ENCODE measurements at regions not wholly inside any gene's neighbourhood (a gene's known extent, or its start where the extent isn't known, plus 50 kb on each side); places are given as distances from the start of the nearest gene placed in this dataset.
"Not testable (repeated sequence)": the region's sequence is repeated elsewhere in the genome, so short reads cannot be mapped to it uniquely, and the experiment has no call there.

DNA sequence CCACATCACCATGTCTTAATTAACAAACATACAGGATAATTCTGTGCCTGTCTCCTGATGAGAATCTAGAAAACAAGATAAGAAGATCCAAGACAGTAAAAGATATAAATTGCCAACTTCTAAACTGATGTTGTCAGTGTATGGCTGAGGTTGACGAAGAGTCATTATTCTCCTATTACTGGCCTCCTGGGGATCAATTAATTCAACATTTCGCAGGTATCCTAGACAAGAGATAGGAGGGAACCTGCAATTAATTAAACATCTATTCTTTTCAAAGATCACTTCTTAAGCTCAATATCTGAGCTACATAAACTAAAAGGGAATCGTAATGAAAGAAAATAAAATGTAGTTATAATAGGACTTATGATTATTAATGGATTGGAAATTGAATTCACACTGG lies 232.0 kb upstream of the GRIA1 start:
- no peak for DNase-seq (ENCODE audit: low read depth)

DNA sequence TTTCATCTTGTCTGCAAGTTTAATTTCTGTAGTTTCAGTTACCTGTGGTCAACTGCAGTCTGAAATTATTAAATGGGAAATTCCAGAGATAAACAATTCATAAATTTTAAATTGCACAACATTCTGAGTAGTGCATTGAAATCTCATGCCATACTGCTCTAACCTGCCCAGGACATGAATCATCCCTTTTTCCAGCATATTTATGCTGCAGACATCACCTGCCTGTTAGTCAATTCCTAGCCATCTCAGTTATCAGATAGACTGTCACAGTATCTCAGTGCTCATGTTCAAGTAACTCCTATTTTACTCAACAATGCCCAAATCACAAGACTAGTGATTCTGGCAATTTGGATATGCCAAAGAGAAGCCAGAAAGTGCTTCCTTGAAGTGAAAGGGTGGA lies 223.0 kb upstream of the GRIA1 start:
- no peak for DNase-seq (ENCODE audit: low read depth)

DNA sequence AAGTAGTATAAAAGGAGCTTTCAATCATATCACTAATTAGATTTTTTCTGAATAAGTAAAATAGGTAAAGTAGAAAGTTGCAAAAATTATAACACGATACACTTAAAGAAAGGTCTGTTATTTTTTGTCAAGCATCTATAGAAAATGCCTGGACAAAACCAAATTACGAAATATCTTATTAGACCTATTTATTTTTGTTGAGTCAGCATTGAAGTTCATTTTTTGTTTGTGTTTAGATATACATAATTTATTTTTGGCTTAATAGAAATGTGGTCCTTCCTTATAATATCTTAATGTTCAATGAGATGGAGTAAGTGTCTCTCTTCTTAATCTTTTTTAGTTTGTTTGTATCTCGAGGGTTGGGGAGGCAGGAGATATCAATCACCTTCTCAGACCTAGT lies 214.8 kb upstream of the GRIA1 start:
- no peak for DNase-seq (ENCODE audit: low read depth)

DNA sequence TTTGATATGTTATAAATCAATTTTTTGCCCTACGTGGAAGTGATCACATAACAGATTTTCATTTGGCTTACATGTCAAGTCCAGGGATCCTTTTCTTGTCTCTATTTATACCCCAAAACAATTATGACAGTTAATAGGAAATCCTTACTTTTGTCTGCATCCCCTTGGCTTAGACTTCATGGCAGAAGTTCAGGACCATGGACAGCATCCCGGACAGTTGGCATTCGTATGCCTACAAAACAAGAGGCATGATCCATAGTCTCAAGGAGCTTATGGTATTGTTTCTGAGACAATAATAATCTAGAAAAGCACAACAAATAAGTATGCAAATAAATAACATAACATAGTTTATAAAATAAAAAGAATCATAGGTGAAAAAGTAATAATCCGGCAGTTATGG lies 214.3 kb upstream of the GRIA1 start:
- DNase-seq (ENCODE audit: low read depth), result no peak

DNA sequence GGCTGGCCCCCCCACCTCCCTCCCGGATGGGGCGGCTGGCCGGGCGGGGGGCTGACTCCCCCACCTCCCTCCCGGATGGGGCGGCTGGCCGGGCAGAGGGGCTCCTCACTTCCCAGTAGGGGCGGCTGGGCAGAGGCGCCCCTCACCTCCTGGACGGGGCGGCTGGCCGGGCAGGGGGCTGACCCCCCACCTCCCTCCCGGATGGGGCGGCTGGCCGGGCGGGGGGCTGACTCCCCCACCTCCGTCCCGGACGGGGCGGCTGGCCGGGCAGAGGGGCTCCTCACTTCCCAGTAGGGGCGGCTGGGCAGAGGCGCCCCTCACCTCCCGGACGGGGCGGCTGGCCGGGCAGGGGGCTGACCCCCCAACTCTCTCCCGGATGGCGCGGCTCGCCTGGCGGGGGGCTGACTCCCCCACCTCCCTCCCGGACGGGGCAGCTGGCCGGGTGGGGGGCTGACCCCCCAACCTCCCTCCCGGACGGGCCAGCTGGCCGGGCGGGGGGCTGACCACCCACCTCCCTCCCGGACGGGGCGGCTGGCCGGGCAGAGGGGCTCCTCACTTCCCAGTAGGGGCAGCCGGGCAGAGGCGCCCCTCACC lies 194.1 kb upstream of the GRIA1 start:
- DNase-seq (ENCODE audit: low read depth), result not testable (repeated sequence)

DNA sequence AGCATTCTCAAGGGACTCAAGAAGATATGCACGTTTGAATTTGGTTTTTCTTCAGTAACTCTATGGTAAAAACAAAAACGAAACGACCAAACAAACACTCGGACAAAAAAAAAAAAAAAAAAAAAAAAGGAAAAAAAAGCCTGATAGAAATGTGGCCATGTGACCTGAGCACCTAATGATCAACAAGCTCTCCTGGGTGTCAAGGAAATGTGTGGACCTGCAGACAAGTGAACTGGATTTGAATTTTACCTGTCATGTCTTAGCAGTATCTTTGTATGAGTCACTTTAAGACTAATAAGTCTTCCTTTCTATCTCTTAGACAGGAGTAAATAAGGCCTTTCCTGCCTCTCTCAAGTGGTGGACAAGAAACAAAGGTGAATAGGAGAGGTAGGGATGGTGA lies 190.6 kb upstream of the GRIA1 start:
- DNase-seq (ENCODE audit: low read depth), result no peak

DNA sequence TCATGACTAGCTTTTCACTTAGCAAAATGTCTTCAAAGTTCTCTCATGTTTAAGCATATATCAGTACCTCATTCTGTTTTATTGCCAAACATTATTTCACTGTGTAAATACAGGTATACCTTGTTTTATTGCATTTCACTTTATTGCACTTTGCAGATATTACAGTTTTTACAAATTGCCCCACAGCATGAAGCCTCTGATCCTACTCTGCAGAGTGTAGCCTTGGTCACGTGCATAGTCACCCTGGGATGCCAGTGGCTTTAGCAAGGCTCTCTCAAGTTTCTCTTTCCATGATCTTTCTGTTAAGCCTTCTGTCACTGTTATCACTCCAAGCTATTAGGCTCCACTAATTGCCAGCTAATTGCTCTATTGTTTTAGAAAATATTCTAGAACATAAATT lies 182.2 kb upstream of the GRIA1 start:
- DNase-seq (ENCODE audit: low read depth), result no peak

DNA sequence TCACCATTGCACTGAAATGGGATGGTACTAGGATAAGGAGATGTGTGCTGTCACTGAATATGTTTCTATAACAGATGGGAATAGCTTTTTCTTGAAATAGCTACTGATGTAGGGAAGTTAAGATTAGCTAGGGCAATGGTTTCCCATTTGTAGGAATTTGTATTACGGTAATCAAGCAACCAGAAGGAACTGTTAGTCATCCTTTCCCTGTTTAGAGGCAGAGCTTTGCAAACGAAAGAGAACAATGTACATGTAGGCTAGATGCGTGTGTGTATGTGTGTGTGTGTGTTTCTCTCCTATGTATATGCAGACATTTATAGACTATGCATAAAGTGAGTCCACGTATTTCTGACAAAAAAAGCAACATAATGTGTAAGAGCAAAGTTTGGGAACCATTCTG lies 171.9 kb upstream of the GRIA1 start:
- no peak for DNase-seq (ENCODE audit: low read depth)

DNA sequence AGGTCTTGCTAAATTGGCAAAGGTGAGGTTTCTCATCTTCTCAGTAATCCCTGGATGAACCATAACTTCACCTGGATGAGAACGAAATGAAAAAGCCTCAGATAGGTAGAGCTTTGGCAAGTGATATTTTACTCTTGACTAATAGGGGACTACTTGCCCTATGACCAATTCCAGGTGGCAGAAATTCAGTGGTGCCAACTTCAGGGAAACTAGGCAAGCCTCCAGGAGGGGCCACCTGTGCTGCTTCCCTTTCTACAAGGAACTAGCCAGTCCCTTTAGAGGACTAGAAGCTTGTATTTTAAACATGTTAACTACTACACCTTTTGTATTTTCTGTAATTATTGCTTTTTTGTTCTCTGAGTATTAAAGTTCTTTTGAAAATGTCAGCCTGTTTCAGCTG lies 169.0 kb upstream of the GRIA1 start:
- DNase-seq (ENCODE audit: low read depth), result no peak

DNA sequence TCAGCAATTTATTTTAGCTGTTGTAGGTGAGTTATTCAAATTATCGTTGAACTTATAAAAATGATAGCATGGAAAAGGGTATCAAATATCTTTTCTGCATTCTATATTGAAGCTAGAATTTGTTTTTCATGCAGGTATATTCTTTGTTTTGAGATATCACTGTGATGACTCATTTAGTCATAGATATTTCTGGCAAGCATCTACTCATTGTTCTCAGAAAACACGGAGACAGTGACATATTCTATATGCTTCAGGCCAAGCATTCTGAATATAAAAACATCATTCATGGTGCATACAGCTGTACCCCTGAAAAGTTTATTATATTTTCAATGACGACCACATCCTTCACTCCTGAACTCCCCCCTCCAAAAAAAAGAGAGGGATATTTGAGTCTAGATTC lies 150.3 kb upstream of the GRIA1 start:
- no peak for DNase-seq (ENCODE audit: low read depth)

DNA sequence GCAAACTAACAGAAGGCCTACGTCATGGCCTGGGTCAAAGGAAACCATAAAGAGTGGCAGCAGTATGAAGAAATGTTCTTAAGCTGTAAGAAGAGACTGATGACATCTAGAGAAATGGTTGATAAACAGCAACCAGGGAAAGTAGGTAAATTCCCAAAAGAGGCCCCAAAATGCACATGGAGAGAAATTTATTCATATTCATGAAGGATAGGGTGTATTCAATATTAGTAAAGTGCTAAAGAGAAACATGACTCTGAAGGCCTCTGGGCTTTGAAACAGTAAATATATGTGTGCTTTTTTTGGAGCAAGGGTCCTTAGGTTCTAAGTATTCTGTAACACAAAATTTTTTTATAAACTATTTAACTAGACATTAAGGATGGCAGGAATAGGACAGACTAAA lies 149.7 kb upstream of the GRIA1 start:
- no peak for DNase-seq (ENCODE audit: low read depth)

DNA sequence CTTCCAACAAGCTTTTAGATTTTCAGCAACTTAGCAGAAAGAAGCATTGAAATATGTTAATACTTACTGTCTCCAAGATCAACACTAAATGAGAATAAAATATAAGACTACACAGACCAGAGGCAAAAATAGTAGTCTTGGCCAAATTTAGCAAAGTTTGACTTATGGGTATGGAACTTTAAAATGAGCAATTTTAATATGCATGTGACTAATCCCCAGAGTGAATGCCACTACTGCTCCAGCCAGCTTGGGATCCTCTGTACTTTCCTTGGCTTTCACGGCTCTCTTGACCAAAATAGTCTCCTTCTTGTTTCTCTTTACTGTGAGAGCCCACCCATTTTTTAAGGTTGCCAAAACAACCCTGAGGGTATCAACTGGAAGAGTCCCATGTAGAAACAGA lies 148.0 kb upstream of the GRIA1 start:
- no peak for DNase-seq (ENCODE audit: low read depth)

DNA sequence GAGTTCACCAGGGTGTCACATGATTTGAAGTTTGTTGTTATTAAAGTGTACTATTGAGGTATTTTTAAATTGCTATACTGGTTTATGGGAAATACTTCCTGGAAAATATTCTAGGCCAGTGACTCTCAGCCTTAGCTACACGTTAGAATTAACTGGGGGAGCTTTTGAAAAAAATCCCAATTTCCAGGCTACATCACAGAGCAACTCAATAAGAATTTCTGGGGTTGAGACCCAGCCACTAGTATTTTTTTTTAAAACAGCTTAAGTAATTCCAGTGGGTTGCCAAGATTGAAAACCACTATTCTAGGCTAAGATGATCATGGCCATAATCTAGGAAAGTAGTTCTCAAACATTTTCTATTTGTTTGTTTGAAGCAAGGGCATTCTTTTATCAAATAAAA lies 142.9 kb upstream of the GRIA1 start:
- DNase-seq (ENCODE audit: low read depth), result no peak

DNA sequence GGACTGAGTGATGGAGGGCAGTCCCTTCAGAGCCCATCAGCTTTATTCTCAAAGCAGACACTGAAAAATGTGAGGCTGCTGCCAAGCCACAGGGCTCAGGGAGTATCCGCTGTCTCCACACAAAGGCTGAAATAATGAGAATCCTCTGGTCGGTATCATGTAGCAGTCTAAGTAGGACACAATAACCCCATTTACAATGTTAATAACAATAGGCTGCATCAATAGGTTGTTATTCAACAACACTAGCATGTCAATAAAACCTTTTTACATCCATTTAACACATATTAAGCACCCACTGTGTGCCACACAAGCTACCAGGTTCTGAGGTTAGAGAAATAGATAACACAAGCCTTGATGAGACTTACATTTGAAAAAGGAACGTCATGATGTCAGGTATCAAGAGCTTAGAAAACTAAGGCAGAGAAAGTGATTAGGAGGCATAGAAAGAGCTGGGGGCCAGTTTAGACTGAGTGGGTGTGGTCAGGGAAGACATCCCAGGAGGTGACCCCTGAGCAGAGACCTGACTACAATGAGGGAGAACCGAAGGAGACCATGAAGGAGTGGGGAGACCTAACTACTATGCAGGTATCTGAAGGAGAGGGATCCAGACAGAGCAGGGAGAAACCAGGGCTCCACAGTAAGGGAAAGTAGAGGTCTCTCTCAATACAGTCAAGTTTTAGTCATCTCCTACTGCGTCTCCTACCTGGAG lies 140.1 kb upstream of the GRIA1 start:
- no peak for DNase-seq (ENCODE audit: low read depth)

DNA sequence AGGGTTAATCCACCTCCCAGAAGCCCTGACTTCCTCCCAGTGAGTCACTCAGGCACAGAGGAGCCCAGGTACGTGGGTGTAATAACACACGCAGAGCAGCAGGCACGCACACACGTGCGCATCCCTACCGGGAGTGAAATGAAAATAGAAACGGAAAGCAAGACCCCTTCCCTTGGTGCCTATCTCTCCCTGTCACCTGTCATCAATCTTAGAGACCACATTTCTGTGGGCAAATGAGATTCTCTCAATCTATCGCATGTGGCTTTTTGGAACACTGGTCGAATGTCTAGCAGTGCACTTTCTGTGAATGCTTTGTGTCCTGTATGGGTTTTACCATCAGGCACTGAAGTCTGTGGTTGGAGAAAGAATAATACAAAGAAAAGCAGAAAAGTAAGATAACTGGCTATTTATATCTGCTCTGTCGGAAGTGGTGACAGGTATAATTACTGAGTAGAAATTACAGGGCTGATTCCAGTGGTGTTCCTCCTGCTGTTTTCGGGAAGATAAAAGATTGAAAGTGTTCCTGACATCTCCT lies 137.7 kb upstream of the GRIA1 start:
- DNase-seq (ENCODE audit: low read depth), result no peak

DNA sequence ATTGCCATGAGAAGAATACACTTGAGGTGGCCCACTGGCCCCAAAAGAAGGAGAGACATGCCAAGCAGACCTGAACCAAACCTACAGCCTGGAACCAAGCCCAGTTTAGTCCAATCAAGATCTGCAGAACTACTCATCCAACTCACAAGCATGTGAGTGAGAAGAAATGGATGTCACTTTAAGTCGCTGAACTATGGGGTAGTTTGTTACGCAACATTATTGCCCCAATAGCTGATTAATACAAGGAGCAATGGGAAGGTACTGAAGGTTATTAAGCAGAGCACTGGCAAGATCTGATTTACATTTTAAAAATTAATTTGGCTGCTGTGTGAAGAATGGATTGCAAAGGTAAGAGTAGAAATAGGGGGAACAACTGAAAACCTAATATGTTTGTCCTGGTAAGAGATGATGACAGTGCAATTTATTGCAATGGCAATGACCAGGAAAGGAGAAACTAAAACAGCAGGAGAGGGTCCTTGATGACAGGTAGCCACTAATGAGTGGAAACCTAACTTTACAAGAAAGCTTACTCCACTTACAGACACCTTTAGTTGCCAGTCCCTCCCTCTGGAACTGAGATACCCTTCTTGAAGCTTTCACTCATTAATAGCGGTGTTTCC lies 132.9 kb upstream of the GRIA1 start:
- DNase-seq (ENCODE audit: low read depth), result no peak

DNA sequence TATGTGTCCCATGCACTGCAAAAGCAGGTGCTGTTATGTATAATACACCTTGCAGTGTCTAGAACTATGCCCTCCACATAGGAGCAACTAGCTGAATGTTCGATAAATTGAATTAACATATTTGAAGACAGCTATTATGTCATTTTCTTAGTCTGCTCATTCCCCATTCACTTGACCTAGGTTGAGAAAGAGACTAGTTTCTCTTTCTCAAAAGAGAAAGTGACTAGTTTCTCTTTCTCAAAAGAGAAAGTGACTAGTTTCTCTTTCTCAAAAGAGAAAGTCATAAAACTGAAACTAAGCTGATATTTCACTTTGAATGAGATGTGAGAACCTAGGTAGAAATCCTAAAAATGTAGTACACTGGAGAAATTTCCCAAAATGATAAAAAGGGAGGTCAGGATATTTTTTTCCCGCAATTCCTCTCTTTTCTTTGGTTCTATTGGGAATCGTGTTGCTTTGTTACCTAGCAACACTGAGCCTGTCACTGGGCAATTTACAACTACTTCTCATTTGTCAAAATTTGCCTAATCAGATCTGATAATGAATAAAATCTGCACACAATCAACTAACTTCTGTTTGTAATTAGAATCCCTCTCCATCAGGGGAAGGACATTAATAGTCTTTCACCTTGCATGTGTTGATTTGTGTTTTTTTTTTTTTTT lies 132.0 kb upstream of the GRIA1 start:
- no peak for DNase-seq (ENCODE audit: low read depth)

DNA sequence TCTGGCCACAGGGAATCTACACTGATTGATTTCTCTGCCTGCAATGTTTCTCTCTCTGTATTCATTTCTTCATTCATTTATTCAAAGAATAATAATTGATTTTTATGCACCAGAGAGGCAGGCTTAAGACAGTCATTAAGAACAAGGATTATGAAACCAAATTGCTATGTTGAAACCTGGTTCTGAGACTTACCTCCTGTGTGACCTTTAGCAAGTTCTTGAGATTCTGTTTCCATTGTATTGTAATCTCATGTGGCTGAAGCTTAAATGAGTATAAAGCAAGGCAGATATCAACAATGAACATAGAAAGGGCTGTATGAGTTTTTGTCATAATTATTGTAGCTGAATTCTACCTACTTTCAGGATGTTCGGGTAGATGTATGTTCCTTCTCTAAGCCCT lies 129.6 kb upstream of the GRIA1 start:
- no peak for DNase-seq (ENCODE audit: low read depth)

DNA sequence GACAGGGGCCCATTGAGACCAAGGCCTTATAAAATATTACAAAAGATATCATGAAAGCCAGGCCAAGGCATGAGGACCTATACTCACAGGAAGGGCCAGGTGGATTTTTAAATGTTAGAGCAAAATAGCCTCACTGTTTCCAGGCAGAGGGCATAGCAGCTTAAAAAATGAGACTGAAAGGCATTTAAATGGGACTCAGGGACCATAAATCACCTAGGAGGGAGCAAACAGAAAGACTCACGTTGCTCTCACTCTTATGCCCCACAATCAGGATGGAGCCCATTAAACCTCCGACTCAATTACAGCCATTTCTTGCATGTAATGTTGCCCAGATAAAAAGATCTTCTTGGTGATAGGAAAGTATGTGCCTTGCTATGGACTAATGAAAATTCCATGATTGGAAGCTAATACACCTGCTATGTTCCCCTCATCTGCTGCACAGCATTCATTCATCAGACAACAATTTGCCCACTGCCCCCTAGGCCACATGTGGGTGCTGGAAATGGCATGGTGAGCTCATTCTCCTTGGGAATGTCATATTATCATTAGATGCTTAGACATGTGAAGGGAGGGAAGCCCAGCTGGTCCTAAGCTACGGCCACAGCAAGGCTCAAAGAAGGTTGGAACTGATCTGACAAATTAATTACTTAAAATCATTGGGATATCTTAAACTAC lies 128.6 kb upstream of the GRIA1 start:
- DNase-seq (ENCODE audit: low read depth), result no peak

DNA sequence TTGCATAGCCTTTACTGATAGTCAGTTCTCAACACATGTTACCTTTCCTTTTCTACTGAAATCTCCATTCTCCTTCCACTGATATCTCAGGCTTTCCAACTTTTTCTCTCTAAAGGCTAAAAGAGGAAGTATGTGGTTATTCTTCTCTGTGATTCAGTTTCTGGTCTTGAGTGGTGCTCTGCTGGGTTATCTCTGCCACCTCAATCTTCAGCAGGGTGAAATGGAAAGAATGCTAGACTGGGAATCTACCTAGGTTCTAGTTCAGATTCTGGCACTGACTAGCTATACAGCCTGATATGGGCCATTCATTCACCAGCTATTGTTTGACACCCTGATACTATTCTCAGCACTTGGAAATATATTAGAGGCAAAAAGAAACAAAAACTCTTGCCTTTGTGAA lies 124.9 kb upstream of the GRIA1 start:
- DNase-seq (ENCODE audit: low read depth), result no peak

DNA sequence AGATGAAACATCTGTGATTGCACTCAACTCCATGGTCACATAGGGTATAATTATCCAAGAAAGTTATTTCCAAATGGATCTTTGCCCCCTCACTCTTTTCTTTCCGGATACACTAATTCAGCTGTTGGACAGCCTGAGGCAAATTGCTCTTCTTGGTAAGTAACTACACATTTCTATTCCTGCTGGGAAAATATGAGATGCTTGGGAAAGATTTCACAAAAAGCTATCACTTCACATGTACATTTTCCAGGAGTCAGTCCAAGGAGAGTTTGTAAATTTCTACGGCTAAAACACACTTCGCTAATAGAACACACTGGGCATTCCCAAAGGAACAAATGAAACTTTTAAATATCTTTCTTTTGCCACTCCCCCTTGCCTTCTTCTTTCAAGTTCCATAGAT lies 123.0 kb upstream of the GRIA1 start:
- no peak for DNase-seq (ENCODE audit: low read depth)

DNA sequence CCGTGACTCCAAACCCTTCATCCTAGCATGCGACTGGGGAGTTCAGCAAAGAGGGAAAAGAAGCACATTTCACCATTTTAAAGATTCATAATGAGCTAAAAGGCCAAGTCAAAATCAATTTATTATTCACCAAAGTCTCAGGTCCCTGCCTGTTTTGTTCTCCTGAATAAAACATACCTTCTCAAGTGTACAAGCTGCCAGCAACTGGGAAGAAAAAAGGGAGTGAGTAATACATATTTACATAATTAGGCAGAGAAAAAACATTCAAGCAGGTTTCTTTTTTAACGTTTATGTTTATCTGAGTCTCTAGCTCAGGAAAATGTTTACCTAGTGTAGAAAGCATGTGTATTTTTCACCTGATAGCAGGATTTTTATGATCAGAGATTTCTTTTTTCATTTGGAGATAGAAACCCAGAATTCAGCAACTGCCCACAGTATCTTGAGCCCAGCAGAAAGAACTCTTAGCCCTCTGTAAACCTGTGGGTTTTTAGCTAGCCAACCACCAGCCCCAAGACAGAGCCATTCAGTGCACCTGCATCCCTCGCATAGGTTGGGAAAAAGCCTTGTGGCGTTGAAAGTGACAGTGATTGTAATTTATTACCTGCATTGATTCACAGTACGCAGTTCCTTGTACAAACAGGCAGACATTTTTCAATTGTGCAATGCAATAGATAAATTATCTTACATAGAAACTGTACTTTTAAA lies 117.9 kb upstream of the GRIA1 start:
- no peak for DNase-seq (ENCODE audit: low read depth)

All from fibroblast of gingiva (primary cell).